Panc1 (cell line): ENCODE measurements at regions not wholly inside any gene's neighbourhood (a gene's known extent, or its start where the extent isn't known, plus 50 kb on each side); places are given as distances from the start of the nearest gene placed in this dataset.

Source experiments
- ATAC-seq: fragments of 200-7000 bp; cut with Tn5 transposase; 2 replicates; pipeline ENCODE4 v1.9.1; 2020; ENCODE audit warnings: mild to moderate bottlenecking, moderate library complexity
- BruUV-seq: library from RNA; stranded (reverse); fragments of 400-500 nt; replicated peaks from 2 replicates; lab custom pipeline; 2021; lab: Mats Ljungman, UMichigan
- CTCF ChIA-PET: fragments of 300-600 bp; sonication (Branson Sonifier 250); formaldehyde crosslinking; loops from one replicate; lab custom pipeline; 2022; ENCODE audit warnings: antibody characterized with exemption; lab: Charles Lee
- POLR2A ChIA-PET: fragments of 300-600 bp; sonication (Branson Sonifier 250); formaldehyde crosslinking; loops from one replicate; lab custom pipeline; 2022; ENCODE audit warnings: antibody characterized with exemption; lab: Charles Lee
- DNase-seq: peaks from one replicate; pipeline ENCODE4 v3.0.0-alpha.2; 2010; ENCODE audit warnings: low read depth, low spot score
- H3K27ac ChIP-seq: 2 replicates; pipeline ENCODE4 v1.5.1; 2011; ENCODE audit warnings: mild to moderate bottlenecking, low read length, inconsistent platforms
- H3K27me3 ChIP-seq: fragments of 200-500 bp; sonication (Bioruptor generic); 2 replicates; pipeline ENCODE4 v1.6.0; 2014; ENCODE audit warnings: low read length, inconsistent platforms; ENCODE audit not compliant: control insufficient read depth, insufficient read depth
- H3K36me3 ChIP-seq: fragments of 200-500 bp; sonication (Bioruptor generic); 2 replicates; pipeline ENCODE4 v1.5.1; 2014; ENCODE audit warnings: inconsistent platforms, mild to moderate bottlenecking, low read length, moderate library complexity; ENCODE audit not compliant: control insufficient read depth, insufficient read depth
- H3K4me1 ChIP-seq: 2 replicates; pipeline ENCODE4 v1.5.1; 2011; ENCODE audit warnings: inconsistent platforms, mild to moderate bottlenecking, low read length, moderate library complexity; ENCODE audit not compliant: control insufficient read depth, insufficient read depth
- H3K4me3 ChIP-seq, 2 experiments: 2 replicates each; pipeline ENCODE4 v1.5.1; 2011 to 2012; ENCODE audit warnings: low read depth in 2 of 2, low read length in 2 of 2, mild to moderate bottlenecking in 2 of 2, inconsistent platforms in 1 of 2, moderate library complexity in 1 of 2
- H3K9me3 ChIP-seq: fragments of 200-500 bp; sonication (Bioruptor generic); 2 replicates; pipeline ENCODE4 v1.5.1; 2014; ENCODE audit warnings: low read depth, mild to moderate bottlenecking, inconsistent platforms, low read length, moderate library complexity; ENCODE audit not compliant: control insufficient read depth, insufficient read depth
- CTCF ChIP-seq: fragments of 450-650 bp; IDR thresholded peaks from 2 replicates; pipeline ENCODE4 v1.5.1; 2017; ENCODE audit warnings: mild to moderate bottlenecking
- POLR2AphosphoS5 ChIP-seq: IDR thresholded peaks from 2 replicates; pipeline ENCODE4 v1.6.1; 2012; ENCODE audit warnings: mild to moderate bottlenecking, low read depth, low read length, moderate library complexity
- SIN3A ChIP-seq: IDR thresholded peaks from 2 replicates; pipeline ENCODE4 v1.6.1; 2012; ENCODE audit warnings: low read depth, mild to moderate bottlenecking, low read length, moderate library complexity, borderline replicate concordance; ENCODE audit not compliant: insufficient read depth
- TCF7L2 ChIP-seq: IDR thresholded peaks from 2 replicates; pipeline ENCODE4 v1.6.1; 2011; ENCODE audit warnings: mild to moderate bottlenecking, low read depth, low read length, inconsistent platforms
- in situ Hi-C: cut with HindIII; loops from 2 replicates; pipeline ENCODE4 v1.10.0; 2016; ENCODE audit warnings: low sequenced_read_pairs, low pct_unique_long_range_greater_than_20kb
- intact Hi-C: fragments of 100-400 bp; cut with micrococcal nuclease; formaldehyde crosslinking; loops from one replicate; pipeline ENCODE4 v1.10.0; 2022; ENCODE audit not compliant: unreplicated experiment
- TF ChIP-seq, protein P1 (sequence below), 2 experiments: IDR thresholded peaks; 2 replicates each; pipeline ENCODE4 v1.6.1; 2011 to 2012; ENCODE audit warnings: low read depth in 2 of 2, control low read depth in 1 of 2, low read length in 1 of 2, mild to moderate bottlenecking in 1 of 2, moderate library complexity in 1 of 2; ENCODE audit not compliant: insufficient read depth in 1 of 2

- no peak for ATAC-seq
These were observed 275.3 kb downstream of the SOX9 start for GRCh38 chr17:72396121-72396520.

GRCh38 chr17:72397223-72397667 is 276.4 kb downstream of the SOX9 start:
- peaks cover 78% of the 10 kb centered on the region for H3K4me1 ChIP-seq
- DNase-seq (no peak), ATAC-seq (no peak)
- intact Hi-C loops (loop anchor here (10.0 kb wide), 1 partner anchor 272 kb away; the partner anchor contains the start of gene SOX9), in situ Hi-C loops (no loop called here)
- H3K27ac ChIP-seq = peak overlapping the region; percentile 51
- ChIA-PET CTCF (no interaction called here), POLR2A (no interaction called here)
- no TSS peak for BruUV-seq
- no peaks in the 10 kb centered on the region for H3K36me3 ChIP-seq
- TF ChIP-seq SIN3A = no peak
- TF ChIP-seq CTCF = no peak
- no peak for TF ChIP-seq POLR2AphosphoS5
- TF ChIP-seq, protein P1, sequence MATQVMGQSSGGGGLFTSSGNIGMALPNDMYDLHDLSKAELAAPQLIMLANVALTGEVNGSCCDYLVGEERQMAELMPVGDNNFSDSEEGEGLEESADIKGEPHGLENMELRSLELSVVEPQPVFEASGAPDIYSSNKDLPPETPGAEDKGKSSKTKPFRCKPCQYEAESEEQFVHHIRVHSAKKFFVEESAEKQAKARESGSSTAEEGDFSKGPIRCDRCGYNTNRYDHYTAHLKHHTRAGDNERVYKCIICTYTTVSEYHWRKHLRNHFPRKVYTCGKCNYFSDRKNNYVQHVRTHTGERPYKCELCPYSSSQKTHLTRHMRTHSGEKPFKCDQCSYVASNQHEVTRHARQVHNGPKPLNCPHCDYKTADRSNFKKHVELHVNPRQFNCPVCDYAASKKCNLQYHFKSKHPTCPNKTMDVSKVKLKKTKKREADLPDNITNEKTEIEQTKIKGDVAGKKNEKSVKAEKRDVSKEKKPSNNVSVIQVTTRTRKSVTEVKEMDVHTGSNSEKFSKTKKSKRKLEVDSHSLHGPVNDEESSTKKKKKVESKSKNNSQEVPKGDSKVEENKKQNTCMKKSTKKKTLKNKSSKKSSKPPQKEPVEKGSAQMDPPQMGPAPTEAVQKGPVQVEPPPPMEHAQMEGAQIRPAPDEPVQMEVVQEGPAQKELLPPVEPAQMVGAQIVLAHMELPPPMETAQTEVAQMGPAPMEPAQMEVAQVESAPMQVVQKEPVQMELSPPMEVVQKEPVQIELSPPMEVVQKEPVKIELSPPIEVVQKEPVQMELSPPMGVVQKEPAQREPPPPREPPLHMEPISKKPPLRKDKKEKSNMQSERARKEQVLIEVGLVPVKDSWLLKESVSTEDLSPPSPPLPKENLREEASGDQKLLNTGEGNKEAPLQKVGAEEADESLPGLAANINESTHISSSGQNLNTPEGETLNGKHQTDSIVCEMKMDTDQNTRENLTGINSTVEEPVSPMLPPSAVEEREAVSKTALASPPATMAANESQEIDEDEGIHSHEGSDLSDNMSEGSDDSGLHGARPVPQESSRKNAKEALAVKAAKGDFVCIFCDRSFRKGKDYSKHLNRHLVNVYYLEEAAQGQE (IDR thresholded peaks at IDR 0.05; ENCODE audit: insufficient read depth in 1 of 2, low read depth in 2 of 2, low read length in 1 of 2) = no peak
- no peak for TF ChIP-seq TCF7L2
- no peak overlapping the region for H3K4me3 ChIP-seq
- H3K27me3 ChIP-seq = no peaks in the 10 kb centered on the region
- no peaks in the 10 kb centered on the region for H3K9me3 ChIP-seq

More at GRCh38 chr17:72396121-72396520, 275.3 kb downstream of the SOX9 start:
- in situ Hi-C loops = no loop called here
- Histone ChIP-seq H3K9me3 (no peaks in the 10 kb centered on the region), H3K4me1 (peaks cover 87% of the 10 kb centered on the region), H3K36me3 (no peaks in the 10 kb centered on the region), H3K27ac (peak overlapping the region; percentile 92), H3K27me3 (no peaks in the 10 kb centered on the region), H3K4me3 (no peak overlapping the region)
- no peak for TF ChIP-seq TCF7L2
- TF ChIP-seq, protein P1 (IDR thresholded peaks at IDR 0.05; ENCODE audit: insufficient read depth in 1 of 2, low read depth in 2 of 2, low read length in 1 of 2) = no peak
- no peak for TF ChIP-seq POLR2AphosphoS5
- TF ChIP-seq CTCF = no peak
- no peak for TF ChIP-seq SIN3A
- intact Hi-C loops = loop anchor here (10.0 kb wide), 1 partner anchor 271 kb away; the partner anchor contains the start of gene SOX9
- ChIA-PET POLR2A (no interaction called here), CTCF (interaction anchor here (0.6 kb wide), 1 partner anchor 272 kb away, joined by 8 read pairs; no protein-coding TSS in a partner anchor)
- no peak for DNase-seq
- no TSS peak for BruUV-seq
